HEK293 (cell line): ENCODE measurements at regions not wholly inside any gene's neighbourhood (a gene's known extent, or its start where the extent isn't known, plus 50 kb on each side); places are given as distances from the start of the nearest gene placed in this dataset.

Source experiments
- CTCF ChIA-PET: fragments of 350-600 bp; formaldehyde crosslinking; extraction: SDS; loops from one replicate; lab custom pipeline; 2021; ENCODE audit warnings: antibody characterized with exemption; lab: Yijun Ruan, JAX
- POLR2A ChIA-PET: fragments of 300-600 bp; formaldehyde crosslinking; extraction: SDS; loops from one replicate; lab custom pipeline; 2020; ENCODE audit warnings: antibody characterized with exemption, inconsistent platforms; lab: Yijun Ruan, JAX
- H3K27ac ChIP-seq: fragments of 200-500 bp; sonication (Bioruptor generic); 2 replicates; pipeline ENCODE4 v1.5.1; 2014; ENCODE audit warnings: low read depth, low read length, control low read depth, inconsistent platforms; ENCODE audit errors: extremely low read depth
- H3K36me3 ChIP-seq, 2 experiments: fragments of 200-500 bp in 1 of 2; sonication (Bioruptor generic) in 1 of 2; 1 replicate in 1 of 2; 2 replicates in 1 of 2; pipeline ENCODE4 v1.5.1; 2014 to 2017; ENCODE audit warnings: inconsistent platforms in 2 of 2, low read length in 2 of 2; ENCODE audit not compliant: control insufficient read depth in 2 of 2, insufficient read depth in 1 of 2
- H3K4me1 ChIP-seq: fragments of 200-500 bp; sonication (Bioruptor generic); 2 replicates; pipeline ENCODE4 v1.5.1; 2014; ENCODE audit warnings: mild to moderate bottlenecking, low read length, inconsistent platforms; ENCODE audit not compliant: control insufficient read depth, insufficient read depth
- H3K4me3 ChIP-seq: 2 replicates; pipeline ENCODE4 v1.5.1; 2011; ENCODE audit warnings: low read depth, mild to moderate bottlenecking, control low read depth, low read length, moderate library complexity
- H3K9me3 ChIP-seq: fragments of 200-500 bp; sonication (Bioruptor generic); 2 replicates; pipeline ENCODE4 v1.5.1; 2014; ENCODE audit warnings: low read depth, low read length, inconsistent platforms; ENCODE audit not compliant: control insufficient read depth, insufficient read depth
- KLF7 ChIP-seq: fragments of 450-650 bp; formaldehyde crosslinking; IDR thresholded peaks from 2 replicates; pipeline ENCODE4 v1.5.1; 2016; ENCODE audit warnings: missing biosample characterization, missing genetic modification characterization, borderline replicate concordance
- SCRT2 ChIP-seq: fragments of 450-650 bp; formaldehyde crosslinking; IDR thresholded peaks from 2 replicates; pipeline ENCODE4 v1.5.1; 2016; ENCODE audit warnings: missing biosample characterization, missing genetic modification characterization
- YY1 ChIP-seq: fragments of 450-650 bp; formaldehyde crosslinking; IDR thresholded peaks from 2 replicates; pipeline ENCODE4 v1.5.1; 2018; ENCODE audit warnings: missing biosample characterization, missing genetic modification characterization
- ZBTB21 ChIP-seq: fragments of 450-650 bp; formaldehyde crosslinking; IDR thresholded peaks from 2 replicates; pipeline ENCODE4 v1.5.1; 2017; ENCODE audit warnings: missing biosample characterization, missing genetic modification characterization
- ZNF121 ChIP-seq: fragments of 450-650 bp; formaldehyde crosslinking; IDR thresholded peaks from 2 replicates; pipeline ENCODE4 v1.5.1; 2016; ENCODE audit warnings: missing biosample characterization, missing genetic modification characterization
- ZNF175 ChIP-seq: fragments of 450-650 bp; formaldehyde crosslinking; IDR thresholded peaks from 2 replicates; pipeline ENCODE4 v1.5.1; 2016; ENCODE audit warnings: missing biosample characterization, missing genetic modification characterization
- ZNF274 ChIP-seq, 2 experiments: fragments of 200-500 bp in 1 of 2; fragments of 450-650 bp in 1 of 2; sonication (Bioruptor generic) in 1 of 2; formaldehyde crosslinking in 1 of 2; IDR thresholded peaks; 2 replicates each; pipeline versions ENCODE4 v1.5.1 to v1.6.1; 2014 to 2016; ENCODE audit warnings: borderline replicate concordance in 1 of 2, inconsistent platforms in 1 of 2, low read length in 1 of 2, missing biosample characterization in 1 of 2, missing genetic modification characterization in 1 of 2
- ZNF324 ChIP-seq: fragments of 450-650 bp; formaldehyde crosslinking; IDR thresholded peaks from 2 replicates; pipeline ENCODE4 v1.5.1; 2016; ENCODE audit warnings: missing biosample characterization, missing genetic modification characterization
- ZNF391 ChIP-seq: fragments of 450-650 bp; formaldehyde crosslinking; IDR thresholded peaks from 2 replicates; pipeline ENCODE4 v1.5.1; 2016; ENCODE audit warnings: low read depth, missing biosample characterization, missing genetic modification characterization, borderline replicate concordance
- ZNF394 ChIP-seq: fragments of 450-650 bp; formaldehyde crosslinking; IDR thresholded peaks from 2 replicates; pipeline ENCODE4 v1.5.1; 2016; ENCODE audit warnings: missing biosample characterization, missing genetic modification characterization, mild to moderate bottlenecking, moderate library complexity, borderline replicate concordance
- ZNF626 ChIP-seq: fragments of 450-650 bp; sonication (Bioruptor Pico); formaldehyde crosslinking; IDR thresholded peaks from 2 replicates; pipeline ENCODE4 v1.5.1; 2018; ENCODE audit warnings: missing biosample characterization, missing genetic modification characterization, inconsistent platforms
- ZNF792 ChIP-seq: fragments of 450-650 bp; formaldehyde crosslinking; IDR thresholded peaks from 2 replicates; pipeline ENCODE4 v1.5.1; 2016; ENCODE audit warnings: missing biosample characterization, missing genetic modification characterization
- ZSCAN23 ChIP-seq: fragments of 450-650 bp; formaldehyde crosslinking; IDR thresholded peaks from 2 replicates; pipeline ENCODE4 v1.5.1; 2016; ENCODE audit warnings: missing biosample characterization, missing genetic modification characterization
- TF ChIP-seq, protein P1 (sequence below): fragments of 450-650 bp; IDR thresholded peaks from 2 replicates; pipeline ENCODE4 v1.5.1; 2018; ENCODE audit warnings: missing biosample characterization, missing genetic modification characterization
- TF ChIP-seq, protein P2 (sequence below): fragments of 450-650 bp; formaldehyde crosslinking; IDR thresholded peaks from 2 replicates; pipeline ENCODE4 v1.5.1; 2016; ENCODE audit warnings: missing biosample characterization, missing genetic modification characterization
- TF ChIP-seq, protein P3 (sequence below): fragments of 450-650 bp; IDR thresholded peaks from 2 replicates; pipeline ENCODE4 v1.5.1; 2018; ENCODE audit warnings: missing biosample characterization, mild to moderate bottlenecking, missing genetic modification characterization
- TF ChIP-seq, protein P4 (sequence below): IDR thresholded peaks from 2 replicates; pipeline ENCODE4 v1.6.1; 2011; ENCODE audit warnings: mild to moderate bottlenecking, low read depth, low read length, borderline replicate concordance
- TF ChIP-seq, protein P5 (sequence below): fragments of 450-650 bp; formaldehyde crosslinking; IDR thresholded peaks from 2 replicates; pipeline ENCODE4; 2016; ENCODE audit warnings: missing biosample characterization, missing genetic modification characterization
- TF ChIP-seq, protein P6 (sequence below): fragments of 450-650 bp; formaldehyde crosslinking; IDR thresholded peaks from 2 replicates; pipeline ENCODE4 v1.5.1; 2017; ENCODE audit warnings: missing biosample characterization, mild to moderate bottlenecking, missing genetic modification characterization, moderate library complexity
- TF ChIP-seq, protein P7 (sequence below): fragments of 450-650 bp; formaldehyde crosslinking; IDR thresholded peaks from 2 replicates; pipeline ENCODE4 v1.5.1; 2016; ENCODE audit warnings: missing biosample characterization, missing genetic modification characterization

DNA sequence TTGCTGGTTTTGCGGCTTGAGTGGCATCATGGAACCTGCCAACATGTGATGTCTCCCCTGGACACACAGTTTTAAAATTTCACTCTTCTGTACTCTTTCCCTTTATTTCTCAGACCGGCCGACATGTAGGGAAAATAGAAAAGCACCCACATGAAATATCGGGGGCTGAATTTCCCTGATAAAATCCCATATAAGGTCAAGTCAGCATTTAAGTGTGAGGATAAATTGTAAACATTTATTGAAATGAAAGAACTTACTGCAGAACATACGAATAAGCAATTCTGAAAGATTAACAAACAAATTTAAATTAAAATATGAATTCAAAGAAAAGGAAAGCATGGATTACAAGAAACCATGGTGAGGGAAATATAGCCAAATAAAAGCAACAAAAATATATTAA, 345.5 kb downstream of the EPHA7 start:
- CTCF ChIA-PET = no interaction called here
- Histone ChIP-seq H3K9me3 (no peaks in the 10 kb centered on the region), H3K36me3 (no peaks in the 10 kb centered on the region), H3K4me1 (no peaks in the 10 kb centered on the region), H3K27ac (no peak overlapping the region), H3K4me3 (no peak overlapping the region)
- POLR2A ChIA-PET = no interaction called here
- TF ChIP-seq, protein P1, sequence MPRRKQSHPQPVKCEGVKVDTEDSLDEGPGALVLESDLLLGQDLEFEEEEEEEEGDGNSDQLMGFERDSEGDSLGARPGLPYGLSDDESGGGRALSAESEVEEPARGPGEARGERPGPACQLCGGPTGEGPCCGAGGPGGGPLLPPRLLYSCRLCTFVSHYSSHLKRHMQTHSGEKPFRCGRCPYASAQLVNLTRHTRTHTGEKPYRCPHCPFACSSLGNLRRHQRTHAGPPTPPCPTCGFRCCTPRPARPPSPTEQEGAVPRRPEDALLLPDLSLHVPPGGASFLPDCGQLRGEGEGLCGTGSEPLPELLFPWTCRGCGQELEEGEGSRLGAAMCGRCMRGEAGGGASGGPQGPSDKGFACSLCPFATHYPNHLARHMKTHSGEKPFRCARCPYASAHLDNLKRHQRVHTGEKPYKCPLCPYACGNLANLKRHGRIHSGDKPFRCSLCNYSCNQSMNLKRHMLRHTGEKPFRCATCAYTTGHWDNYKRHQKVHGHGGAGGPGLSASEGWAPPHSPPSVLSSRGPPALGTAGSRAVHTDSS = no peak
- no peak for TF ChIP-seq ZNF175 (tag by site-specific recombination)

DNA sequence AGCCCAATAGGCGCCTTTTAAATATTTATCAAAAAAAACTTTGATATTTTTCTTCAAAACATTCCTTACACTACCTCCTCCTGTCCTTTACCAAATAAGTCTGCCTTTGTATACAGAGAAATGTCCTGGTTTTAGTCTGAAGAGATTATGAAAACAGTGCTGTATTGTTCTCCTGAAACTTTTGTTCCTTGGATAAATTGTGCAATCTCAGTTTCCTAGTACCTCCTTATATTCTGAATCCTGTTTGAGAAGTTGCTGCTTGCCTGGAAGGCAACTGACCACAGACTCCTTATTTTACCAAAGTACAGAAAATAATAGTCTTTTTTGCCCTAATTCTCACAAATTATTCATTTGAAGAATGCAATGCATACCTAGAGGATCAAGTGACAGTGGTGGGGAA, 349.5 kb downstream of the EPHA7 start:
- Histone ChIP-seq H3K4me3 (no peak overlapping the region), H3K36me3 (no peaks in the 10 kb centered on the region), H3K27ac (no peak overlapping the region), H3K4me1 (no peaks in the 10 kb centered on the region), H3K9me3 (no peaks in the 10 kb centered on the region)
- ChIA-PET POLR2A (no interaction called here), CTCF (no interaction called here)
- no peak for TF ChIP-seq KLF7 (tag by site-specific recombination)
- TF ChIP-seq ZNF121 (tag by site-specific recombination) = no peak
- TF ChIP-seq ZNF394 (tag by site-specific recombination) = no peak
- no peak for TF ChIP-seq YY1 (tag by site-specific recombination)
- TF ChIP-seq, protein P2, sequence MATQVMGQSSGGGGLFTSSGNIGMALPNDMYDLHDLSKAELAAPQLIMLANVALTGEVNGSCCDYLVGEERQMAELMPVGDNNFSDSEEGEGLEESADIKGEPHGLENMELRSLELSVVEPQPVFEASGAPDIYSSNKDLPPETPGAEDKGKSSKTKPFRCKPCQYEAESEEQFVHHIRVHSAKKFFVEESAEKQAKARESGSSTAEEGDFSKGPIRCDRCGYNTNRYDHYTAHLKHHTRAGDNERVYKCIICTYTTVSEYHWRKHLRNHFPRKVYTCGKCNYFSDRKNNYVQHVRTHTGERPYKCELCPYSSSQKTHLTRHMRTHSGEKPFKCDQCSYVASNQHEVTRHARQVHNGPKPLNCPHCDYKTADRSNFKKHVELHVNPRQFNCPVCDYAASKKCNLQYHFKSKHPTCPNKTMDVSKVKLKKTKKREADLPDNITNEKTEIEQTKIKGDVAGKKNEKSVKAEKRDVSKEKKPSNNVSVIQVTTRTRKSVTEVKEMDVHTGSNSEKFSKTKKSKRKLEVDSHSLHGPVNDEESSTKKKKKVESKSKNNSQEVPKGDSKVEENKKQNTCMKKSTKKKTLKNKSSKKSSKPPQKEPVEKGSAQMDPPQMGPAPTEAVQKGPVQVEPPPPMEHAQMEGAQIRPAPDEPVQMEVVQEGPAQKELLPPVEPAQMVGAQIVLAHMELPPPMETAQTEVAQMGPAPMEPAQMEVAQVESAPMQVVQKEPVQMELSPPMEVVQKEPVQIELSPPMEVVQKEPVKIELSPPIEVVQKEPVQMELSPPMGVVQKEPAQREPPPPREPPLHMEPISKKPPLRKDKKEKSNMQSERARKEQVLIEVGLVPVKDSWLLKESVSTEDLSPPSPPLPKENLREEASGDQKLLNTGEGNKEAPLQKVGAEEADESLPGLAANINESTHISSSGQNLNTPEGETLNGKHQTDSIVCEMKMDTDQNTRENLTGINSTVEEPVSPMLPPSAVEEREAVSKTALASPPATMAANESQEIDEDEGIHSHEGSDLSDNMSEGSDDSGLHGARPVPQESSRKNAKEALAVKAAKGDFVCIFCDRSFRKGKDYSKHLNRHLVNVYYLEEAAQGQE (tag by site-specific recombination) = no peak
- TF ChIP-seq ZBTB21 (tag by site-specific recombination) = no peak
- TF ChIP-seq, protein P3, sequence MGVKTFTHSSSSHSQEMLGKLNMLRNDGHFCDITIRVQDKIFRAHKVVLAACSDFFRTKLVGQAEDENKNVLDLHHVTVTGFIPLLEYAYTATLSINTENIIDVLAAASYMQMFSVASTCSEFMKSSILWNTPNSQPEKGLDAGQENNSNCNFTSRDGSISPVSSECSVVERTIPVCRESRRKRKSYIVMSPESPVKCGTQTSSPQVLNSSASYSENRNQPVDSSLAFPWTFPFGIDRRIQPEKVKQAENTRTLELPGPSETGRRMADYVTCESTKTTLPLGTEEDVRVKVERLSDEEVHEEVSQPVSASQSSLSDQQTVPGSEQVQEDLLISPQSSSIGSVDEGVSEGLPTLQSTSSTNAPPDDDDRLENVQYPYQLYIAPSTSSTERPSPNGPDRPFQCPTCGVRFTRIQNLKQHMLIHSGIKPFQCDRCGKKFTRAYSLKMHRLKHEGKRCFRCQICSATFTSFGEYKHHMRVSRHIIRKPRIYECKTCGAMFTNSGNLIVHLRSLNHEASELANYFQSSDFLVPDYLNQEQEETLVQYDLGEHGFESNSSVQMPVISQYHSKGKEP = no peak
- TF ChIP-seq ZNF626 = no peak
- TF ChIP-seq, protein P4, sequence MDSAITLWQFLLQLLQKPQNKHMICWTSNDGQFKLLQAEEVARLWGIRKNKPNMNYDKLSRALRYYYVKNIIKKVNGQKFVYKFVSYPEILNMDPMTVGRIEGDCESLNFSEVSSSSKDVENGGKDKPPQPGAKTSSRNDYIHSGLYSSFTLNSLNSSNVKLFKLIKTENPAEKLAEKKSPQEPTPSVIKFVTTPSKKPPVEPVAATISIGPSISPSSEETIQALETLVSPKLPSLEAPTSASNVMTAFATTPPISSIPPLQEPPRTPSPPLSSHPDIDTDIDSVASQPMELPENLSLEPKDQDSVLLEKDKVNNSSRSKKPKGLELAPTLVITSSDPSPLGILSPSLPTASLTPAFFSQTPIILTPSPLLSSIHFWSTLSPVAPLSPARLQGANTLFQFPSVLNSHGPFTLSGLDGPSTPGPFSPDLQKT = no peak
- TF ChIP-seq ZNF274 (IDR thresholded peaks at IDR 0.05; ENCODE audit: low read length) = no peak
- TF ChIP-seq ZNF274 (tag by site-specific recombination; IDR thresholded peaks at IDR 0.05; ENCODE audit: borderline replicate concordance) = no peak
- no peak for TF ChIP-seq ZSCAN23

DNA sequence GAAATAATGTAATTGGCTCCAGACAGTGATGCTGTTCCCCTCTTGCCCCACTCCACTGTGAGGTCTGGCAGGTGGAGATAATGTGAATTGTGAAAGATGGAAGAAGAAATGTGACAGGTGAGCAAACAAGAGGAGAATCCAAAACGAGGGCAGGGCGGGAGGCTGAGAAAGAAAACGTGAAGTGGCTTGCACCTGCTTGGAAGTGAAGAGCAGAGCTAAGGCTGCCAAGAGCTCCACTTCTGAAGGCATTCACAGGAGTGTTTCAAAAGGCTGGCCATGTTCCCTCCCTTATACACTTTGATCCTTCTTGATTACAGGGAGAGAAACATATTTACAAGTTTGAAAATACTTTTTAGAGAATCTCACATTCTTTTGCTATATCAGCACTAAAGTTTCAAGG, 359.4 kb downstream of the EPHA7 start:
- no peak overlapping the region for H3K27ac ChIP-seq
- CTCF ChIA-PET = no interaction called here
- TF ChIP-seq, protein P5, sequence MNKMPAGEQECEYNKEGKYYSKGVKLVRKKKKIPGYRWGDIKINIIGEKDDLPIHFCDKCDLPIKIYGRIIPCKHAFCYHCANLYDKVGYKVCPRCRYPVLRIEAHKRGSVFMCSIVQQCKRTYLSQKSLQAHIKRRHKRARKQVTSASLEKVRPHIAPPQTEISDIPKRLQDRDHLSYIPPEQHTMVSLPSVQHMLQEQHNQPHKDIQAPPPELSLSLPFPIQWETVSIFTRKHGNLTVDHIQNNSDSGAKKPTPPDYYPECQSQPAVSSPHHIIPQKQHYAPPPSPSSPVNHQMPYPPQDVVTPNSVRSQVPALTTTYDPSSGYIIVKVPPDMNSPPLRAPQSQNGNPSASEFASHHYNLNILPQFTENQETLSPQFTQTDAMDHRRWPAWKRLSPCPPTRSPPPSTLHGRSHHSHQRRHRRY (tag by site-specific recombination) = no peak
- TF ChIP-seq ZNF324 (tag by site-specific recombination) = no peak
- TF ChIP-seq ZNF391 = no peak
- TF ChIP-seq, protein P6, sequence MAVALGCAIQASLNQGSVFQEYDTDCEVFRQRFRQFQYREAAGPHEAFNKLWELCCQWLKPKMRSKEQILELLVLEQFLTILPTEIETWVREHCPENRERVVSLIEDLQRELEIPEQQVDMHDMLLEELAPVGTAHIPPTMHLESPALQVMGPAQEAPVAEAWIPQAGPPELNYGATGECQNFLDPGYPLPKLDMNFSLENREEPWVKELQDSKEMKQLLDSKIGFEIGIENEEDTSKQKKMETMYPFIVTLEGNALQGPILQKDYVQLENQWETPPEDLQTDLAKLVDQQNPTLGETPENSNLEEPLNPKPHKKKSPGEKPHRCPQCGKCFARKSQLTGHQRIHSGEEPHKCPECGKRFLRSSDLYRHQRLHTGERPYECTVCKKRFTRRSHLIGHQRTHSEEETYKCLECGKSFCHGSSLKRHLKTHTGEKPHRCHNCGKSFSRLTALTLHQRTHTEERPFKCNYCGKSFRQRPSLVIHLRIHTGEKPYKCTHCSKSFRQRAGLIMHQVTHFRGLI = no peak
- no peak for TF ChIP-seq ZNF792 (tag by site-specific recombination)
- TF ChIP-seq SCRT2 (tag by site-specific recombination) = no peak
- TF ChIP-seq, protein P7, sequence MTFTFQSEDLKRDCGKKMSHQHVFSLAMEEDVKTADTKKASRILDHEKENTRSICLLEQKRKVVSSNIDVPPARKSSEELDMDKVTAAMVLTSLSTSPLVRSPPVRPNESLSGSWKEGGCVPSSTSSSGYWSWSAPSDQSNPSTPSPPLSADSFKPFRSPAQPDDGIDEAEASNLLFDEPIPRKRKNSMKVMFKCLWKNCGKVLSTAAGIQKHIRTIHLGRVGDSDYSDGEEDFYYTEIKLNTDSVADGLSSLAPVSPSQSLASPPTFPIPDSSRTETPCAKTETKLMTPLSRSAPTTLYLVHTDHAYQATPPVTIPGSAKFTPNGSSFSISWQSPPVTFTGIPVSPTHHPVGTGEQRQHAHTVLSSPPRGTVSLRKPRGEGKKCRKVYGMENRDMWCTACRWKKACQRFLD = no peak

More for the DNA sequence above, 359.4 kb downstream of the EPHA7 start:
- Histone ChIP-seq H3K36me3 (no peaks in the 10 kb centered on the region), H3K4me1 (no peaks in the 10 kb centered on the region), H3K9me3 (no peaks in the 10 kb centered on the region), H3K4me3 (no peak overlapping the region)
- POLR2A ChIA-PET = no interaction called here
